ENCODE measurements at regions not wholly inside any gene's neighbourhood (a gene's known extent, or its start where the extent isn't known, plus 50 kb on each side); places are given as distances from the start of the nearest gene placed in this dataset.

- H3K4me3 ChIP-seq (replicated peaks; ENCODE audit: low read depth, low read length) = no peak overlapping the region
- TF ChIP-seq CTCF (IDR thresholded peaks at IDR 0.05; ENCODE audit: low read length, missing control alignments) = no peak
- no peak for DNase-seq (ENCODE audit: low read depth)
Observed at GRCh38 chr6:153677522-153677921, 361.5 kb upstream of the OPRM1 start.

GRCh38 chr6:153673750-153674149 lies 365.3 kb upstream of the OPRM1 start:
- no peak for DNase-seq (ENCODE audit: low read depth)
- H3K4me3 ChIP-seq (replicated peaks; ENCODE audit: low read depth, low read length) = no peak overlapping the region
- TF ChIP-seq CTCF (IDR thresholded peaks at IDR 0.05; ENCODE audit: low read length, missing control alignments) = no peak

GRCh38 chr6:153673225-153673624 lies 365.8 kb upstream of the OPRM1 start:
- no peak for DNase-seq (ENCODE audit: low read depth)
- no peak for TF ChIP-seq CTCF (IDR thresholded peaks at IDR 0.05; ENCODE audit: low read length, missing control alignments)
- no peak overlapping the region for H3K4me3 ChIP-seq (replicated peaks; ENCODE audit: low read depth, low read length)

GRCh38 chr6:153670403-153671026 lies 368.5 kb upstream of the OPRM1 start:
- no peak for DNase-seq (ENCODE audit: low read depth)
- TF ChIP-seq CTCF (IDR thresholded peaks at IDR 0.05; ENCODE audit: low read length, missing control alignments) = no peak
- H3K4me3 ChIP-seq (replicated peaks; ENCODE audit: low read depth, low read length) = no peak overlapping the region

GRCh38 chr6:153668758-153669157 lies 370.3 kb upstream of the OPRM1 start:
- no peak overlapping the region for H3K4me3 ChIP-seq (replicated peaks; ENCODE audit: low read depth, low read length)
- TF ChIP-seq CTCF (IDR thresholded peaks at IDR 0.05; ENCODE audit: low read length, missing control alignments) = no peak
- no peak for DNase-seq (ENCODE audit: low read depth)

- no peak for DNase-seq (ENCODE audit: low read depth)
- TF ChIP-seq CTCF (IDR thresholded peaks at IDR 0.05; ENCODE audit: low read length, missing control alignments) = peak; percentile 14
- H3K4me3 ChIP-seq (replicated peaks; ENCODE audit: low read depth, low read length) = no peak overlapping the region
Observed at GRCh38 chr6:153662982-153663381, 376.1 kb upstream of the OPRM1 start.

- no peak overlapping the region for H3K4me3 ChIP-seq (replicated peaks; ENCODE audit: low read depth, low read length)
- TF ChIP-seq CTCF (IDR thresholded peaks at IDR 0.05; ENCODE audit: low read length, missing control alignments) = no peak
- no peak for DNase-seq (ENCODE audit: low read depth)
Observed at GRCh38 chr6:153645326-153645725, 393.7 kb upstream of the OPRM1 start.

Data from fibroblast of pulmonary artery (primary cell).